Neural progenitor cell (in vitro differentiated cells): ENCODE measurements at regions not wholly inside any gene's neighbourhood (a gene's known extent, or its start where the extent isn't known, plus 50 kb on each side); places are given as distances from the start of the nearest gene placed in this dataset.

Experiments
- DNase-seq: peaks from one replicate; pipeline ENCODE4 v3.0.0-alpha.2; 2016; ENCODE audit warnings: low spot score
- H2AFZ ChIP-seq: fragments of 200-600 bp; sonication (generic); replicated peaks from 2 replicates; pipeline ENCODE4 v1.6.1; 2016; ENCODE audit warnings: antibody characterized with exemption
- H3F3A ChIP-seq: fragments of 200-600 bp; sonication (generic); 2 replicates; pipeline ENCODE4 v1.6.1; 2016; ENCODE audit warnings: antibody characterized with exemption, low read depth
- H3K27ac ChIP-seq: fragments of 200-600 bp; sonication (generic); 2 replicates; pipeline ENCODE4 v1.5.1; 2016; ENCODE audit warnings: mild to moderate bottlenecking
- H3K27me3 ChIP-seq: fragments of 200-600 bp; sonication (generic); 2 replicates; pipeline ENCODE4 v1.6.1; 2016; ENCODE audit warnings: mild to moderate bottlenecking, moderate library complexity
- H3K36me3 ChIP-seq: fragments of 200-600 bp; sonication (generic); 2 replicates; pipeline ENCODE4 v1.5.1; 2016
- H3K4me1 ChIP-seq: fragments of 200-600 bp; sonication (generic); 2 replicates; pipeline ENCODE4 v1.6.1; 2016; ENCODE audit warnings: mixed run types
- H3K4me2 ChIP-seq: fragments of 200-600 bp; sonication (generic); 2 replicates; pipeline ENCODE4 v1.6.1; 2016
- H3K4me3 ChIP-seq: fragments of 200-600 bp; sonication (generic); 2 replicates; pipeline ENCODE4 v1.5.1; 2016
- H3K79me2 ChIP-seq: fragments of 200-600 bp; sonication (generic); 2 replicates; pipeline ENCODE4 v1.6.1; 2016; ENCODE audit warnings: low read depth
- H3K9ac ChIP-seq: fragments of 200-600 bp; sonication (generic); 2 replicates; pipeline ENCODE4 v1.6.1; 2016
- H3K9me3 ChIP-seq: fragments of 200-600 bp; sonication (generic); 2 replicates; pipeline ENCODE4 v1.5.1; 2016; ENCODE audit warnings: low read depth
- H4K20me1 ChIP-seq: fragments of 200-600 bp; sonication (generic); 2 replicates; pipeline ENCODE4 v1.6.1; 2016; ENCODE audit warnings: low read depth
- H3K27ac Mint-ChIP-seq: 3 replicates; pipeline ENCODE4 v1.8.0; 2021; ENCODE audit warnings: mixed read lengths
- H3K27me3 Mint-ChIP-seq: 2 replicates; pipeline ENCODE4 v1.8.0; 2022; ENCODE audit warnings: low read depth, mild to moderate bottlenecking, inconsistent platforms, moderate library complexity, mixed read lengths; ENCODE audit not compliant: insufficient read depth
- H3K36me3 Mint-ChIP-seq: 3 replicates; pipeline ENCODE4 v1.8.0; 2021; ENCODE audit warnings: mixed read lengths
- H3K4me1 Mint-ChIP-seq: 3 replicates; pipeline ENCODE4 v1.8.0; 2021; ENCODE audit warnings: mixed read lengths
- H3K4me3 Mint-ChIP-seq: 3 replicates; pipeline ENCODE4 v1.8.0; 2021; ENCODE audit warnings: mild to moderate bottlenecking, moderate library complexity, mixed read lengths
- H3K9me3 Mint-ChIP-seq: 3 replicates; pipeline ENCODE4 v1.8.0; 2020; ENCODE audit warnings: mixed read lengths
- EZH2 ChIP-seq: fragments of 200-600 bp; sonication (generic); IDR thresholded peaks from 2 replicates; pipeline ENCODE4 v1.6.1; 2017; ENCODE audit warnings: antibody characterized with exemption, mild to moderate bottlenecking, moderate library complexity
- EZH2phosphoT487 ChIP-seq: fragments of 200-600 bp; sonication (generic); IDR thresholded peaks from 2 replicates; pipeline ENCODE4 v1.6.1; 2017; ENCODE audit warnings: antibody characterized with exemption
- TF ChIP-seq, protein P1 (sequence below): fragments of 200-600 bp; sonication (generic); IDR thresholded peaks from 2 replicates; pipeline ENCODE4 v1.5.1; 2017; ENCODE audit warnings: antibody characterized with exemption, mild to moderate bottlenecking

DNA sequence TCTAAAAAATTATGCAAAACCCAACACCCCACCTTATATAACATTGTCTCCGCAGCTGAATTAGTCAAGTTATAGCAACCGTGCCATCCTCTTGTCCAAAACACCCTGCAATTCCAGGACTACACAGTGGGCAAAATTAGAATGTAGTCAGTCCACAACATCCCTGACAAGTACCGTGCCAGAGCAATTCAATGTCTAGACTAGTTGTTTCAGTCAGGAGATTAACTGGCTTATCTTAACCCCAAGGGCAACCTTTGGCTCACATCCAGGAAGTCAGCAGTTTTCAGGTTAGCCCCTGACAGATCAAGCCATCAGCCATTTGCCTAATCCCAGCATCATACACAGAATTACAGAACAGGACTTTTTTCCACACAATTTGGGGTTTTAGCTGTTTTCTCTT is 240.8 kb upstream of the TMEM161B start:
- H3K27me3 ChIP-seq: no peaks in the 10 kb centered on the region
- H3K36me3 ChIP-seq: no peaks in the 10 kb centered on the region
- TF ChIP-seq EZH2: no peak
- TF ChIP-seq, protein P1, sequence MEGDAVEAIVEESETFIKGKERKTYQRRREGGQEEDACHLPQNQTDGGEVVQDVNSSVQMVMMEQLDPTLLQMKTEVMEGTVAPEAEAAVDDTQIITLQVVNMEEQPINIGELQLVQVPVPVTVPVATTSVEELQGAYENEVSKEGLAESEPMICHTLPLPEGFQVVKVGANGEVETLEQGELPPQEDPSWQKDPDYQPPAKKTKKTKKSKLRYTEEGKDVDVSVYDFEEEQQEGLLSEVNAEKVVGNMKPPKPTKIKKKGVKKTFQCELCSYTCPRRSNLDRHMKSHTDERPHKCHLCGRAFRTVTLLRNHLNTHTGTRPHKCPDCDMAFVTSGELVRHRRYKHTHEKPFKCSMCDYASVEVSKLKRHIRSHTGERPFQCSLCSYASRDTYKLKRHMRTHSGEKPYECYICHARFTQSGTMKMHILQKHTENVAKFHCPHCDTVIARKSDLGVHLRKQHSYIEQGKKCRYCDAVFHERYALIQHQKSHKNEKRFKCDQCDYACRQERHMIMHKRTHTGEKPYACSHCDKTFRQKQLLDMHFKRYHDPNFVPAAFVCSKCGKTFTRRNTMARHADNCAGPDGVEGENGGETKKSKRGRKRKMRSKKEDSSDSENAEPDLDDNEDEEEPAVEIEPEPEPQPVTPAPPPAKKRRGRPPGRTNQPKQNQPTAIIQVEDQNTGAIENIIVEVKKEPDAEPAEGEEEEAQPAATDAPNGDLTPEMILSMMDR: no peak
- no peak for TF ChIP-seq EZH2phosphoT487
- no peak overlapping the region for H2AFZ ChIP-seq
- no peak for DNase-seq
- Mint-ChIP-seq H3K4me1 (peaks cover 7% of the 10 kb centered on the region), H3K27ac (no peak overlapping the region), H3K9me3 (no peaks in the 10 kb centered on the region), H3K36me3 (no peaks in the 10 kb centered on the region), H3K27me3 (no peaks in the 10 kb centered on the region), H3K4me3 (no peak overlapping the region)
- H3K9ac ChIP-seq: no peak overlapping the region
- no peaks in the 10 kb centered on the region for H4K20me1 ChIP-seq
- H3K4me1 ChIP-seq: no peaks in the 10 kb centered on the region
- H3K4me3 ChIP-seq: no peak overlapping the region
- no peaks in the 10 kb centered on the region for H3F3A ChIP-seq
- H3K27ac ChIP-seq: no peak overlapping the region
- H3K79me2 ChIP-seq: no peaks in the 10 kb centered on the region
- H3K9me3 ChIP-seq: no peaks in the 10 kb centered on the region
- no peak overlapping the region for H3K4me2 ChIP-seq

DNA sequence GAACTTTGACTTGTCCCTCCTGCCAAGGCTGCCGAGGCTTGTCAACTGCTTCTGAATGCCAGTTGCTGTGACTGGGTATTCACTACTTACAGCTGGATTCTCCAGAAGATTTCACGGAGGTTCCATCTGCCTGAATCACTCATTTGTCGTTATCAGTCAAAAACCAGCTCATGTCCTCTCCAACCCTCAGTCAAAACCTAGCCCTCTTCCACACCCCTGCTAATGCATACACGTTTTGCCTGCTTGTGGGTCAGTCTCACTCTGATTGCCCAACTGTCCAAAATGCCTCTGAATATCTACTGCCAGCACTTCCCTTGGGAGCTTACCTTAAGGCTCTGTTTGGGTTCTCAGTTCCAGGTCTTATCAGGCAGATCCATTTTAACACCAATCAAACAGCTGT is 238.6 kb upstream of the TMEM161B start:
- Mint-ChIP-seq H3K4me3 (no peak overlapping the region), H3K4me1 (peaks cover 13% of the 10 kb centered on the region), H3K27me3 (no peaks in the 10 kb centered on the region), H3K36me3 (no peaks in the 10 kb centered on the region), H3K9me3 (no peaks in the 10 kb centered on the region), H3K27ac (peak overlapping the region; percentile 1)
- Histone ChIP-seq H3K4me1 (peaks cover 6% of the 10 kb centered on the region), H4K20me1 (no peaks in the 10 kb centered on the region), H3K36me3 (no peaks in the 10 kb centered on the region), H3K4me2 (no peak overlapping the region), H3K9me3 (no peaks in the 10 kb centered on the region), H3F3A (no peaks in the 10 kb centered on the region), H3K79me2 (no peaks in the 10 kb centered on the region), H3K4me3 (no peak overlapping the region), H3K27me3 (no peaks in the 10 kb centered on the region), H3K27ac (no peak overlapping the region), H3K9ac (no peak overlapping the region), H2AFZ (no peak overlapping the region)
- no peak for DNase-seq
- TF ChIP-seq, protein P1: no peak
- TF ChIP-seq EZH2phosphoT487: no peak
- no peak for TF ChIP-seq EZH2

DNA sequence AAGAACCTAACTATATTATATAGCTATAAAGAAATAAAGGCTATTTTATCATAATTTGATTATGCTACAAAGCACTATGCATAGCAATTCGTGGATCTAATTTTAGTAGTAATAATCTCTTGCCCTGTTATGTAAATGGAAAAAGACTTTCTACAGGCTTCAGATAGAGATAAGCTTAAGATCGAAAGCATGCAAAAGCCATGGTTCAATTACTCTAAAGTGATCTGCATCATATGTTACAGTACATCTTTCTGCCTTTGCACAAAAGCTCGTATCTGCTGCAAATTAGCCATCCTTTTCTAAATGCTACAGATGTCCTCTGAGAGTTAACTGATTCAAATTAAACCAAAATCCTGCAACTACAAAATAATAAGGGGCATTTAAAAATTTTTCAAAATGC is 234.8 kb upstream of the TMEM161B start:
- Mint-ChIP-seq H3K36me3 (no peaks in the 10 kb centered on the region), H3K4me3 (no peak overlapping the region), H3K27me3 (no peaks in the 10 kb centered on the region), H3K9me3 (no peaks in the 10 kb centered on the region), H3K27ac (no peak overlapping the region), H3K4me1 (peaks cover 15% of the 10 kb centered on the region)
- Histone ChIP-seq H3K27ac (no peak overlapping the region), H3K79me2 (no peaks in the 10 kb centered on the region), H3K9me3 (no peaks in the 10 kb centered on the region), H3K27me3 (no peaks in the 10 kb centered on the region), H3K4me2 (no peak overlapping the region), H3K4me1 (peaks cover 12% of the 10 kb centered on the region), H3K9ac (no peak overlapping the region), H4K20me1 (no peaks in the 10 kb centered on the region), H3K36me3 (no peaks in the 10 kb centered on the region), H3F3A (no peaks in the 10 kb centered on the region), H3K4me3 (no peak overlapping the region), H2AFZ (no peak overlapping the region)
- DNase-seq: no peak
- TF ChIP-seq EZH2phosphoT487 (no peak), EZH2 (no peak)
- TF ChIP-seq, protein P1: no peak

GRCh38 chr5:88503041-88503345 is 234.3 kb upstream of the TMEM161B start:
- no peaks in the 10 kb centered on the region for H3K36me3 Mint-ChIP-seq
- Histone ChIP-seq H3K27ac (no peak overlapping the region), H4K20me1 (no peaks in the 10 kb centered on the region), H3K36me3 (no peaks in the 10 kb centered on the region), H3F3A (no peaks in the 10 kb centered on the region), H3K4me3 (no peak overlapping the region), H3K27me3 (no peaks in the 10 kb centered on the region), H3K4me1 (peaks cover 12% of the 10 kb centered on the region), H3K79me2 (no peaks in the 10 kb centered on the region), H3K4me2 (no peak overlapping the region), H3K9me3 (no peaks in the 10 kb centered on the region), H2AFZ (peak overlapping the region; percentile 80), H3K9ac (no peak overlapping the region)
- no peak overlapping the region for H3K4me3 Mint-ChIP-seq
- peak overlapping the region; percentile 22 for H3K27ac Mint-ChIP-seq
- TF ChIP-seq EZH2phosphoT487: no peak
- no peaks in the 10 kb centered on the region for H3K27me3 Mint-ChIP-seq
- peaks cover 15% of the 10 kb centered on the region for H3K4me1 Mint-ChIP-seq
- H3K9me3 Mint-ChIP-seq: no peaks in the 10 kb centered on the region
- DNase-seq: no peak
